GM08714 (cell line): ENCODE measurements at regions not wholly inside any gene's neighbourhood (a gene's known extent, or its start where the extent isn't known, plus 50 kb on each side); places are given as distances from the start of the nearest gene placed in this dataset.
"Not testable (repeated sequence)": the region's sequence is repeated elsewhere in the genome, so short reads cannot be mapped to it uniquely, and the experiment has no call there.

Experiments
- H3K4me3 ChIP-seq: fragments of 200-500 bp; sonication (Bioruptor generic); 2 replicates; pipeline ENCODE4 v1.5.1; 2014; ENCODE audit warnings: mild to moderate bottlenecking, low read length, inconsistent platforms
- ZNF274 ChIP-seq: IDR thresholded peaks from 2 replicates; pipeline ENCODE4 v1.6.1; 2012; ENCODE audit warnings: mild to moderate bottlenecking, low read depth, low read length

DNA sequence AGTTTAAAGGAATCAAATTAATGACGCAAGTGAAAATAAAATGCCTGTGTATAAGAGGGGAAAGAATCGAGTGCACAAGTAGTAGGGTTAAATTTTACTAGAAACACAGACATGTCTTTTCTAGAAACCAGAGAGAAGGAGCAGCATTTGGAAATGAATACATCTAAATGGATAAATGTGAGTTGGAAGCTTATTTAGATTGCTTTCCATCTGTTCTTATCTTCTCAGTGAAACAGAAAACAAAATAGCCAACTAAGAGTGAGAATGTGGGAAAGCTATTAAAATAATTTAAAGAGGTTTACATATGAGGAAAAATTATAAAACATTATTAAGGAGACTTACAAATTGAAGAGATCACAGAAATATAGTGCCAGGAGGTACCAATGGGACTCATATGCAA lies 1818.9 kb upstream of the FLRT2 start:
- H3K4me3 ChIP-seq = no peak overlapping the region
- TF ChIP-seq ZNF274 = no peak

DNA sequence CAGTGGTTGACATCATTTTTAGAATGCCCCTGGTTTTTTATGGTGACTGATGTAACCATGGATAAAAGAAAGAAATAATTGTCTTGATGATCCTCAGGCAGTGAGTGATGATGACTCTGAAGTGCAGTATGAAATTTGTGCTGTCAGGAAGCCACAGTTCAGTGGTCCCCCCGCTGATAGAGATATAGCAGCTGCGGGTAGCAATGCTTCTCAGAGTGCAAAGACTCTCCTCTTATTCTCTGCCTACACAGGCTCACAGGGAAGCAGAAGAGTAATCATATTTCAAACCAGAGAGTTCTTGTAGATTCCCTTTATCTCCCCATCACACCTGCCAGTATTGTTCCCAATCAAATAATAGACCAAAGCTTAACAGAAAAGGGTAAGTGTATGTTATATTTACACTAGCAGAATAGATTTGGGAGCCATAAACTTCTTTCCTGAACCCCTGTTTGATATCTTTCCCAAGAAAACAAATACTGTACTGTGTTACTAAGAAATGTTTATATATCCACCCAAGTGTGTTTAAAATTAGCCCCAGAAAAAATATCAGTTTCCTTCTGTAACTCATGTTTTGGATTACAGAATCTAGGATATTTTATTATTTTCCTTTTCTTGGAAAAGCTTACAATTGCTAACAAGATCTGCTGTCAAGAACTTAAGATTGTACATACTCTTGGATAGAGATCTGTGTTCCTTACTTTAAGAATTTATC lies 1817.4 kb upstream of the FLRT2 start:
- no peak for TF ChIP-seq ZNF274
- H3K4me3 ChIP-seq = no peak overlapping the region

DNA sequence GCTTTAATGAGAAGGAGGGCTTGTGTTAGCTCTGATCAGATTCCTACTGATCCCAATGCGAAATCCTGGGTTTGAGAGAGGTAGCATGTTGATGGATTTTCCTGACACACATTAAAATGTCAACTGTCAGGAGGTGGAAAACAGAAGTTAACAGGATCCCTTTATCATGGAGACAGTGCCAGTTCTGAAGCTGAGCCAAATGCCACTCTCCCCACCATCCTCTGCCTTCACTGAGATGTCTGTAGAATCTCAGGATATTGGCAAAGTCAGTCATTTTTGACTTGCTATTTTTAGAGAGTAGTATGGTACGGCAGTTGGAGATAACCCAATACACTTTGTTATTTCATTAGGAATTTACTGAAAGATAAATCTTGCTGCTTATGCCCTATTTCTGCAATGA lies 1816.2 kb upstream of the FLRT2 start:
- TF ChIP-seq ZNF274 = no peak

DNA sequence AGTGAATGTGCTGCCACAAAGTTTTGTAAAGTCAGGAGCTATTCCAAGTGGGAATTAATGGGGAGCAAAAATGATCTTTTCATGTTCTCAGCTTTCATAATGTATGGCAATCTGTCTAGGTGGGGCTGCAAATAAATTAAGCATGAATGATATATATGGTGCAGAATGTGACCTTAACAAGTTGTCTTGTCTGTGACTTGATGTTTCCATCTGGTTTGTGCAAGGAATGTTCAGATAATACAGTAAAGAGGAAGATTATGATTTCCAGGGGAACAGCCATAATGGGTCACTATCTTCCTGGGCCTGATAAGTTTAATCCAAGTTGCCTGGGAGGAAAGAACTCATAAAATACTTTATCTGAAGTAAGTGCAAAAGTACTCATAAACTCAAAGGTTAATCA lies 1815.8 kb upstream of the FLRT2 start:
- TF ChIP-seq ZNF274 = no peak
- H3K4me3 ChIP-seq = no peak overlapping the region

More for the DNA sequence above, 1816.2 kb upstream of the FLRT2 start:
- no peak overlapping the region for H3K4me3 ChIP-seq

DNA sequence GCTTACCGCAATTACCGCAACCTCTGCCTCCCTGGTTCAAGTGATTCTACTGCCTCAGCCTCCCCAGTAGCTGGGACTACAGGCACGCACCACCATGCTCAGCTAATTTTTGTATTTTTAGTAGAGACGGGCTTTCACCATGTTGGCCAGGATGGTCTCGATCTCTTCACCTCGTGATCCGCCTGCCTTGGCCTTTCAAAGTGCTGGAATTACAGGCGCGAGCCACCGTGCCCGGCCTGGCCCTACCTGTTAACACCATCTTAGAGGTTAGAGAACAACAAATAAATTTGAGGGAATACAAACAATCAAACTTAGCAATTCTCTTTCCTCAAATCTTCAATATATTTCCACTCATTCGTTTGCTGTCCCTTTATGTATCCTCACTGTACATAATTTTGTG lies 1810.5 kb upstream of the FLRT2 start:
- not testable (repeated sequence) for H3K4me3 ChIP-seq

DNA sequence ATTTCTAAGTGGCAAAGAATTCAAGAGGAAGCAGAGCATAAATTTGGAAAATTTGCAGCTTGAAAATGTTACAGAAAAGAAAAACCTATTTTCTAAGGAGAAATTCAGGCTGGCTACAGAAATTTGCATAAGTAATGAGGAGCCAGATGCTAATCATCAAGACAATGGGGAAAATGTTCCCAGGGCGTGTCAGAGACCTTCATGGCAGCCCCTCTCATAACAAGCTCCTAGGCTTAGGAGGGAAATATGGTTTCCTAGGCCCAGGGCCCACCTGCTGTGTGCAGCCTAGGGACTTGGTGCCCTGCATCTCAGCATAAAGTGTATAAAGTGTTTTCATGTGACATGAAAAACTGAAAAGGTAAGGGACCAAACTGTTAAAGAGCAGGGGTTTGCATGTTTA lies 1796.3 kb upstream of the FLRT2 start:
- TF ChIP-seq ZNF274 = no peak
- H3K4me3 ChIP-seq = no peak overlapping the region

DNA sequence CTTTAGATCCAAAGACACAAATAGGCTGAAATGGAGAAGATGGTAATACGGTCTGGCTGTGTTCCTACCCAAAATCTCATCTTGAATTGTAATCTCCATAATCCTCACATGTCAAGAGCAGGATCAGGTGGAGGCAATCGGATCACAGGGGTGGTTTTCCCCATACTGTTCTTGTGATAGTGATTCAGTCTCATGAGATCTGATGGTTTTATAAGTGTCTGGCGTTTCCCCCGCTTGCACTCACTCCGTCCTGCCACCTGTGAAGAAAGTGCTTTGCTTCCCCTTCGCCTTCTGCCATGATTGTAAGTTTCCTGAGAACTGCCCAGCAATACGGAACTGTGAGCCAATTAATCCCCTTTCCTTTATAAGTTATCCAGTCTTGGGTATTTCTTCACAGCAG lies 1795.5 kb upstream of the FLRT2 start:
- TF ChIP-seq ZNF274 = no peak
- H3K4me3 ChIP-seq = no peak overlapping the region

DNA sequence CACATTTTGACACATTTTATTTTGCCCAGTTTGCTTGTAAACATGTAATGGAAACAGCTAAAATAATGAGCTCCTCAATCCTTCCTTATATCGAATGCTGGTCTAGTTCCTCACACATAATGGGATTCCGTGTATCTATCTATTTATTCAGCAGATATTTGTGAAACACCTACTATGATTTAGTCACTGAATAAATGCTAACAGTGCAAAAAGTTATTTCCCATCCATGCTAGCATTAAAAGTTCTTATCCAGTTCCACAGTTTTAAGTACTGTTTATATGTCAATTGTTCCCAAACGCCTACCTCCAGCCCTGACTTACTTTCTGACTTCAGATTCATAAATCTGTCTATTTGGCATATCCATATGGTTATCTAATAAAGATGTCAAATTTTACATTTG lies 1788.7 kb upstream of the FLRT2 start:
- H3K4me3 ChIP-seq = no peak overlapping the region
- no peak for TF ChIP-seq ZNF274

DNA sequence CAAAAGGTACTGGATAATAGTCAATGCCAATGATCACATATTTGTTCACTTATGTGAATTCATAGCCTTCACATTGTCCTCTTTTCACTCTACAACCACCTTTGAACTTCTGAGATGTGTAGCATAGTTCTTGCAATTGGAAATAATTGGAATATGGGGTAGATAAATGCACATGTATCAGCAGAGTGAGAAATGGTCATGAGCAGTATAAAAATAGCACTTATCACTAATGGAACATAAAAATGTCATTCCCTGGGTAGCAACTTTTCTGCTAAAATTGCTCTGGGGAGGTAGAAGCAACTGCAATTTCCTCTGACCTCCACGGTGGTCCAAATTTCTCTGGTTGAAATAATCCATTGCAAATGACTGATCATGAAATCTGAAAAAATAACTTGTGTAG lies 1785.7 kb upstream of the FLRT2 start:
- TF ChIP-seq ZNF274 = no peak
- H3K4me3 ChIP-seq = no peak overlapping the region

DNA sequence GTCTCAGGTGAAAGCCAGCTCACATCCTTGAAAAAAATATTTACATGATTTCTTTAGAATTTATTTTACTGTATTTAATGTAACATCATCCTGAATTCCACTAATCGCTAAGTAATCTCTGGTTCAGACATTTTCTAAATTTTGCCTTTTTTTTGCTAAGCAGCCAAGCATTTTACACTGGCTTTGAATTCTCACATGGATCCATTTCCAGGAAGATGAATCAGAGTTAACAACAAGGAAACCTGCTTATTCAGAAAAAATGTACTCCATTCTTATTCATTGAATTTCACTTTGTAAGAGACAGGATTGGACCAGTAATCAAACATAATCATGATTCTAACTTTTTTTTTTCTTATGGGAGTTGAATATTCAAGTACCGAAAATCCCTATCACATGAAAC lies 1785.1 kb upstream of the FLRT2 start:
- no peak overlapping the region for H3K4me3 ChIP-seq
- TF ChIP-seq ZNF274 = no peak

DNA sequence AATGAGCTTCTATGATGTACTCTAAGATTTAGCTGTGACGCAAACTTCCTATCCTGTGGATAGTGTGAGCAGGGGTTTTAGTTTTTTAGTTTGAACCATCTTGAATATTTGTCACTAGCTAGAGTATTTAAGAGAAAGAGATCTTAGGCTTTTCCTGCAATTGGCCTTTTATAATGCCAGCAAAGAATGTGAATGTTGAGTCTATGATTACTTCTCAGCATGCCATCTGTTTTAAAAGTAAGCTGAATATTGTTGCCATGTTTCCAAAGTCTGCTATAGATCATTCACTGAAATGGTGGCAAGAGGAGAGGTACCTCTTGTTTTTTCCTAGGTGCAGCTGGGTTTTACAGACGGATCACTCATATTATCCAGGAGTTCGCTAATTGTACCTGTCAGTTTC lies 1783.6 kb upstream of the FLRT2 start:
- H3K4me3 ChIP-seq = no peak overlapping the region
- TF ChIP-seq ZNF274 = no peak

DNA sequence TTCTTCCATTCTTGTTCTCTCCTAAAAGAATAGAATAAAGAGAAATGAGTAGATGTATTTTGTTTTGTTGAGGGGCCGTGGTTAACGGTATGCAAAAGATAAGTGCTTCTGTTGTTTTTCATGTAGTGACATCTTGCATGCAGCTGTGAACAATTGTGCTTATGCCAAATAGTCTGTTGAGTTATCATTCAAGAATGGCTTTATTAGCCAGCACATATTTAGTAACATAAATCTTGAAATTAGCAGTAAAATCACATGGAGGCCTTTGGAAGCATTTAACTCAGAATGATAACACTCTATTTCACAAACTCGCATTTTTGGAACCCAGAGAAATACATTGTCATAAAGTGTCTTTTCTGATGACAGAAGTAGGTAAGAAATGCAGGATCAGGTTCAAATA lies 1772.0 kb upstream of the FLRT2 start:
- H3K4me3 ChIP-seq = no peak overlapping the region
- TF ChIP-seq ZNF274 = no peak

DNA sequence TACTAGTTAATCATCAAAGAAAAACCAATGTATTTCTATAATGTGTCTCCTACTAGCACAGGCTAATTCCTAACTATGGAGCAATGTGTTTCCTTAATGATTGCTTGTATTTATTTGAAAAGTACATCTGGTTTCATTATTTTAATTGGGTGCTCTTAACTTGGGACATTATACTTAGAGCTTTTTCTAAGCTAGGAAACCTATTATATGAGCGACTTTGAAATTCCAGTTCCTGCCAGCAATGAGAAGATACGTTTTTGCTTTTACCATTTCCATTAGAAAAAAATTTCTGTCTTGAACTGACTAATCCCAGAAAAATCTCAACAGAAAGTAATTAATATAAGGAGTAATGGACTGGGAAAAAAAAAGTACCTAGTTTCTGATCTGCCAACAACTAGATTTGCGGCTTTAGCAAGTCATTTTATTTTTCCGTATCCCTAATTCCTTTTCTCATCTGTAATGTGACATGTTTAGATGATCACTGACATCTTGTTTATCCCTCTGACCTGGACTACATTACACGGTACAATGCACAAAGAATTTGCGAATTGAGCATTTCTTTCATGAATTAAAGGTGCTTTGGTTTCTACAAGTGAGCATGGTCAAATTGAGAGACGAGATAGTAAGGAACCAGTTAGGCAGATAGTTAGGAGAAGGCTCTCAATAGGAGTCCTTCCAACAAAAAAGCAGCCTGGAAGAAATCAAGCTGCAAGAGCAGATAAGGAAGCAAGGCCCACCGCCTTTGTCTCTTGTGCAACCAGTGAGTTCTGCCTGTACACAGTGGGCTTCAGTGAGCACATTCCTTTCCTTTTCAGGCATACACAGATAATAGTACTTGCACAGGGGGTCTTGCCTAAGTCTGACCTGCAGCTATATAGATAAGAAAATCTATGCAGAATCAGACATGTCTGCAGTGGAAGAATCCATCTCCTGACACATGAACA lies 1765.0 kb upstream of the FLRT2 start:
- no peak for TF ChIP-seq ZNF274
- H3K4me3 ChIP-seq = no peak overlapping the region

DNA sequence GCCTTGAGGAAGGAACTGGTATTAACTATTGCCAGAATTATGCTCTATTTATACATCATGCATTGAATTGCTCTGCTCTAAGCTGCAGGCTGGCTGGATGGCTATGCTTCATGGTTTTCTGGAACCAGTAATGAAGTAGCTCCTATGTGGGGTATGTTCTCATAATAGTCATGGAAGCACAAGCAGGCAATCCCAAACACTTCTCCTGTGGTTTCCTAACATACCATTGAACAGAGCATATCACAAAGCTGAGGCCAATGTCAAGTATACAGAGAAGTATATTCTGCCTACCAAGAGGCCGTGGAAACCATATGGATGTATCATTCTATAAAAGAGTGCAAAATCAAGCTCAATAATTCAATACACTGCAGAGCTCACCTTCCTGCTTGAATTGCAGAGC lies 1752.4 kb upstream of the FLRT2 start:
- no peak overlapping the region for H3K4me3 ChIP-seq
- TF ChIP-seq ZNF274 = no peak

DNA sequence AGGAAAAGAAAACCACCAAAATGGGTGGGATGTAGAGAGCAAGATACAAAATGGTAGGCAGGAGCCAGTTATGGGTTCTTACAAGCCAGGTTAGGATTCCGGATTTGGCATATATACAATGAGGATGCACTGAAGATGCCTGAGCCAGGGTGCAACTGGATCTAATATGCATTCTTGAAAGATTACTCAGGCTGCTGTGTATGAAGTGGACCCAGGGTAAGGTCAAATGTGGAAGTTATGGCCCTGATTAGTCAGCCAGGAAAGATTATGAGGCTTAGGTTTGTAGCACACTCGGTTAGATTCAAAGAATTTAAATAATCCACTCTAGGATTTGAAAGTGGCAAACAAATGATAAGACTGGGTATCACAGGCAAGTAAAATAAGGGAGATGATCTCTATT lies 1750.7 kb upstream of the FLRT2 start:
- TF ChIP-seq ZNF274 = no peak
- H3K4me3 ChIP-seq = no peak overlapping the region

DNA sequence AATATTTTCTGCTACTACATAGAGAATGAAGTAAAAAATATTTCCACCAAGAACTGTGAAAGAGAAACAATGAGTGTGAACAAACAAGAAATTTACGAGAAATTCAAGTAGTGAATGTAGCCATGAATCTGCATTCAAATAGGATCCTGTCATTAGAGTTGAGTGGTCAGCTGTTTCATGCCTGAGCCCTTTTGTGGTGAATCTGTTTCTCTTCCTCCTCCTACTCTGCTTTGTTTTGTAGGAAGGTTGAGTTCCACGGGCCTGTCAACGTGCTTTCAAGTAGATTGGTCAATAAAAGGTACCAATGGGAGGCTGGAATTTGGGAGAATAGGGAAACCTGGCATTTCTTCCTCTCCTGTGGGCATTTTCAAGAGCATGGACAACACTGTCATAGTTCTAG lies 1749.6 kb upstream of the FLRT2 start:
- H3K4me3 ChIP-seq = no peak overlapping the region
- no peak for TF ChIP-seq ZNF274
